ENCODE measurements at regions not wholly inside any gene's neighbourhood (a gene's known extent, or its start where the extent isn't known, plus 50 kb on each side); places are given as distances from the start of the nearest gene placed in this dataset.

GRCh38 chr4:129403848-129404247 lies 307.9 kb downstream of the C4orf33 start:
- Histone ChIP-seq H3K27ac (ENCODE audit: extremely low read depth, low read depth, low read length) (no peak overlapping the region), H3K9me3 (replicated peaks; ENCODE audit: control insufficient read depth, insufficient read depth, low read depth, low read length) (no peaks in the 10 kb centered on the region), H3K9ac (ENCODE audit: insufficient read depth in 1 of 2, low read depth in 2 of 2, low read length in 2 of 2) (no peak overlapping the region), H3K27me3 (ENCODE audit: control insufficient read depth in 2 of 2, insufficient read depth in 2 of 2, low read length in 2 of 2) (no peaks in the 10 kb centered on the region), H3K9me1 (ENCODE audit: control insufficient read depth, insufficient read depth, low read length) (no peaks in the 10 kb centered on the region), H3K4me2 (ENCODE audit: insufficient read depth, low read length) (no peak overlapping the region), H3K36me3 (ENCODE audit: control insufficient read depth, insufficient read depth, low read length) (no peaks in the 10 kb centered on the region), H3K4me3 (no peak overlapping the region), H3K4me1 (replicated peaks in 1 of 2; ENCODE audit: control insufficient read depth in 2 of 2, insufficient read depth in 2 of 2, low read length in 2 of 2) (no peaks in the 10 kb centered on the region), H3K79me2 (ENCODE audit: control insufficient read depth, insufficient read depth, low read length) (no peaks in the 10 kb centered on the region), H4K20me1 (replicated peaks; ENCODE audit: control insufficient read depth, insufficient read depth, low read length) (no peaks in the 10 kb centered on the region), H2AFZ (ENCODE audit: low read depth, low read length) (no peak overlapping the region)
- TF ChIP-seq DLX4 (CRISPR knock-in tag; IDR thresholded peaks at IDR 0.05), result no peak
- ATAC-seq, result no peak
- 0% methylated on average over 1 of the region's 1 CpG for whole genome bisulfite sequencing (ENCODE audit: insufficient coverage, low coverage, missing lambda C conversion rate)
- BruUV-seq (replicated peaks), result no TSS peak
- CTCF ChIA-PET (ENCODE audit: low intra/inter-chr PET ratio), result no interaction called here
- intact Hi-C loops (cut with micrococcal nuclease), result no loop called here
- POLR2A ChIA-PET, result no interaction called here
- no peak for DNase-seq (ENCODE audit: extremely low read depth in 1 of 4, low spot score in 3 of 4)
- no peak for FAIRE-seq
- in situ Hi-C loops (cut with MboI), result no loop called here

GRCh38 chr4:129410115-129410514 lies 314.2 kb downstream of the C4orf33 start:
- H3K9me3 ChIP-seq (replicated peaks; ENCODE audit: control insufficient read depth, insufficient read depth, low read depth, low read length), result no peaks in the 10 kb centered on the region
- TF ChIP-seq POU5F1 (IDR thresholded peaks at IDR 0.05; ENCODE audit: borderline replicate concordance, low read depth, low read length, partially characterized antibody) (no peak), BCOR (IDR thresholded peaks at IDR 0.05) (no peak), POLR3A (IDR thresholded peaks at IDR 0.05; ENCODE audit: borderline replicate concordance, extremely low read depth, insufficient read depth, insufficient read length) (no peak), L3MBTL2 (IDR thresholded peaks at IDR 0.05) (no peak), IRF1 (CRISPR knock-in tag; IDR thresholded peaks at IDR 0.05; ENCODE audit: borderline replicate concordance) (no peak), SMAD2 (IDR thresholded peaks at IDR 0.05; ENCODE audit: low read depth, low read length) (no peak), HDAC3 (IDR thresholded peaks at IDR 0.05; ENCODE audit: borderline replicate concordance, partially characterized antibody) (no peak)
- DNase-seq (ENCODE audit: extremely low read depth in 1 of 4, low spot score in 3 of 4) (no peak), ATAC-seq (no peak), FAIRE-seq (no peak)
- ChIA-PET POLR2A (no interaction called here), CTCF (ENCODE audit: low intra/inter-chr PET ratio) (no interaction called here)
- 0% methylated on average over 3 of the region's 3 CpGs for WGBS (ENCODE audit: insufficient coverage, low coverage, missing lambda C conversion rate)
- no peak overlapping the region for H3K27ac ChIP-seq (ENCODE audit: extremely low read depth, low read depth, low read length)
- no peak overlapping the region for H2AFZ ChIP-seq (ENCODE audit: low read depth, low read length)
- H3K36me3 ChIP-seq (ENCODE audit: control insufficient read depth, insufficient read depth, low read length), result no peaks in the 10 kb centered on the region
- H3K79me2 ChIP-seq (ENCODE audit: control insufficient read depth, insufficient read depth, low read length), result no peaks in the 10 kb centered on the region
- H3K27me3 ChIP-seq (ENCODE audit: control insufficient read depth in 2 of 2, insufficient read depth in 2 of 2, low read length in 2 of 2), result no peaks in the 10 kb centered on the region
- BruUV-seq (replicated peaks), result no TSS peak
- H3K4me1 ChIP-seq (replicated peaks in 1 of 2; ENCODE audit: control insufficient read depth in 2 of 2, insufficient read depth in 2 of 2, low read length in 2 of 2), result no peaks in the 10 kb centered on the region
- no peak overlapping the region for H3K4me3 ChIP-seq
- no peak overlapping the region for H3K9ac ChIP-seq (ENCODE audit: insufficient read depth in 1 of 2, low read depth in 2 of 2, low read length in 2 of 2)
- H3K4me2 ChIP-seq (ENCODE audit: insufficient read depth, low read length), result no peak overlapping the region
- in situ Hi-C loops (cut with MboI), result no loop called here
- no peaks in the 10 kb centered on the region for H3K9me1 ChIP-seq (ENCODE audit: control insufficient read depth, insufficient read depth, low read length)
- no peaks in the 10 kb centered on the region for H4K20me1 ChIP-seq (replicated peaks; ENCODE audit: control insufficient read depth, insufficient read depth, low read length)
- intact Hi-C loops (cut with micrococcal nuclease), result no loop called here
